K562 (cell line): ENCODE measurements at regions not wholly inside any gene's neighbourhood (a gene's known extent, or its start where the extent isn't known, plus 50 kb on each side); places are given as distances from the start of the nearest gene placed in this dataset.

Experiments
- DMBX1 ChIP-seq: fragments of 250-450 bp; sonication (Bioruptor Pico); IDR thresholded peaks from 2 replicates; pipeline ENCODE4 v1.8.0; 2022; ENCODE audit warnings: inconsistent platforms, mild to moderate bottlenecking, moderate library complexity, borderline replicate concordance
- FOXJ3 ChIP-seq: sonication (generic); formaldehyde crosslinking; IDR thresholded peaks from 2 replicates; pipeline ENCODE4 v1.4.0; 2020; ENCODE audit warnings: mild to moderate bottlenecking, missing genetic modification reagents
- FOXM1 ChIP-seq, 2 experiments: fragments of 450-650 bp in 1 of 2; sonication (generic) in 1 of 2; formaldehyde crosslinking in 1 of 2; IDR thresholded peaks; 2 replicates each; pipeline versions ENCODE4 v1.6.1 to v1.9.0; 2017 to 2022; ENCODE audit warnings: low read depth in 2 of 2, mild to moderate bottlenecking in 2 of 2, missing genetic modification reagents in 1 of 2, moderate library complexity in 1 of 2
- MECOM ChIP-seq: fragments of 250-450 bp; sonication (Bioruptor Pico); IDR thresholded peaks from 2 replicates; pipeline ENCODE4 v1.8.0; 2022; ENCODE audit warnings: inconsistent platforms
- PCBP2 ChIP-seq: fragments of 200-400 bp; formaldehyde crosslinking; IDR thresholded peaks from 2 replicates; pipeline ENCODE4 v1.6.1; 2018; ENCODE audit warnings: low read length, low read depth, mild to moderate bottlenecking, moderate library complexity; ENCODE audit not compliant: poor library complexity, severe bottlenecking
- SIN3A ChIP-seq, 2 experiments: fragments of 150-350 bp in 1 of 2; IDR thresholded peaks; 2 replicates each; pipeline ENCODE4 v1.6.1; 2011 to 2016; ENCODE audit warnings: borderline replicate concordance in 2 of 2, low read depth in 2 of 2, low read length in 2 of 2, mild to moderate bottlenecking in 2 of 2, moderate library complexity in 2 of 2; ENCODE audit not compliant: control insufficient read depth in 1 of 2
- SRF ChIP-seq, 2 experiments: fragments of 250-450, 450-650 bp in 1 of 2; sonication (Bioruptor Pico) in 1 of 2; sonication (generic) in 1 of 2; formaldehyde crosslinking; IDR thresholded peaks; 2 replicates each; pipeline versions ENCODE4 v1.5.0 to v1.5.1; 2020 to 2022; ENCODE audit warnings: mild to moderate bottlenecking in 1 of 2, missing genetic modification reagents in 1 of 2
- ZNF764 ChIP-seq: fragments of 250-450 bp; sonication (Bioruptor Pico); IDR thresholded peaks from 2 replicates; pipeline ENCODE4 v1.4.0; 2020; ENCODE audit warnings: low read depth, mild to moderate bottlenecking, moderate library complexity
- TF ChIP-seq, protein P1 (sequence below): fragments of 250-450 bp; sonication (Bioruptor Pico); IDR thresholded peaks from 2 replicates; pipeline ENCODE4 v1.5.0; 2021; ENCODE audit warnings: mild to moderate bottlenecking, moderate library complexity
- TF ChIP-seq, protein P2 (sequence below): sonication (generic); formaldehyde crosslinking; IDR thresholded peaks from 2 replicates; pipeline ENCODE4 v1.8.0; 2022; ENCODE audit warnings: mild to moderate bottlenecking, missing genetic modification reagents
- TF ChIP-seq, protein P3 (sequence below): fragments of 450-650 bp; formaldehyde crosslinking; IDR thresholded peaks from 2 replicates; pipeline ENCODE4 v1.4.0; 2022; ENCODE audit warnings: mild to moderate bottlenecking, moderate library complexity
- TF ChIP-seq, protein P4 (sequence below), 3 experiments: fragments of 200-800 bp in 1 of 3; fragments of 250-450 bp in 1 of 3; fragments of 450-650 bp in 1 of 3; sonication (Bioruptor Pico) in 1 of 3; sonication (Bioruptor generic) in 1 of 3; formaldehyde crosslinking in 1 of 3; IDR thresholded peaks; 2 replicates each; pipeline versions ENCODE4 v1.6.1 to v1.8.0; 2016 to 2022; ENCODE audit warnings: mild to moderate bottlenecking in 2 of 3, missing genetic modification characterization in 2 of 3, missing compliant biosample characterization in 1 of 3, moderate library complexity in 1 of 3

DNA sequence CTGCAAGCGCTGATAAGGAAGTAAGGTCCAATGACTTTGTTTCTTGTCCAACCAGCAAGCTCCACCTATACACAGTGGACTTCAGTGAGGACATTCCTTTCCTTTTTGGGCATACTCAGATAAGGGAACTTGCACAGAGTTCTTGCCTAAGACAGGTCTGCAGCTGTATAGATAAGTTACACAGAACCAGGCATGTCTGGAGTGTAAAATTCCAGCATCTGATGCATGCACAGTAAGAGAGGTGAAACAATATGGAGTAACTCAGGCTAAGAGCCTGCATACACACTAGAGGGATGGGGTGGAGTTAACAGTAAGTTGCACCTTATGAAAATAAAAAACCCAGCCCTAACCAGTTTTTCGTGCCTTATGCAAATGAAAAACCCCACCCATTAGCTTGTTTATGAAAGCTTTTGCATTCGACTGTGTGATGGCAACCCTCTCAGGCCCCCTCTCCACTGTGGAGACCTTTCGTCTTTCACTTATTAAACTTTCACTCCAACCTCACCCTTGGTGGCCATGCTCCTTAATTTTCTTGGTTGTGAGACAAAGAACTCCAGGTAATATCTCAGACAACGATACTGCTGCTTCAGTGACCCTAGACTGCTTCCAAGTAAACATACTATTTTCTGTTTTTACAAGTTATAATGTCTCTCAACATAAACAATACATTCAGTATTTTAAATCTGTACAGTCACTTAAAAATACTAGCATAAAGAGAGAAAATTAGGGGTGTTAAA is 2859.0 kb upstream of the PCDH20 start (continued):
- peak; percentile 100 for TF ChIP-seq DMBX1
- TF ChIP-seq FOXJ3 (CRISPR knock-in tag), result no peak
- TF ChIP-seq MECOM (CRISPR knock-in tag), result peak; percentile 96
- TF ChIP-seq, protein P1, sequence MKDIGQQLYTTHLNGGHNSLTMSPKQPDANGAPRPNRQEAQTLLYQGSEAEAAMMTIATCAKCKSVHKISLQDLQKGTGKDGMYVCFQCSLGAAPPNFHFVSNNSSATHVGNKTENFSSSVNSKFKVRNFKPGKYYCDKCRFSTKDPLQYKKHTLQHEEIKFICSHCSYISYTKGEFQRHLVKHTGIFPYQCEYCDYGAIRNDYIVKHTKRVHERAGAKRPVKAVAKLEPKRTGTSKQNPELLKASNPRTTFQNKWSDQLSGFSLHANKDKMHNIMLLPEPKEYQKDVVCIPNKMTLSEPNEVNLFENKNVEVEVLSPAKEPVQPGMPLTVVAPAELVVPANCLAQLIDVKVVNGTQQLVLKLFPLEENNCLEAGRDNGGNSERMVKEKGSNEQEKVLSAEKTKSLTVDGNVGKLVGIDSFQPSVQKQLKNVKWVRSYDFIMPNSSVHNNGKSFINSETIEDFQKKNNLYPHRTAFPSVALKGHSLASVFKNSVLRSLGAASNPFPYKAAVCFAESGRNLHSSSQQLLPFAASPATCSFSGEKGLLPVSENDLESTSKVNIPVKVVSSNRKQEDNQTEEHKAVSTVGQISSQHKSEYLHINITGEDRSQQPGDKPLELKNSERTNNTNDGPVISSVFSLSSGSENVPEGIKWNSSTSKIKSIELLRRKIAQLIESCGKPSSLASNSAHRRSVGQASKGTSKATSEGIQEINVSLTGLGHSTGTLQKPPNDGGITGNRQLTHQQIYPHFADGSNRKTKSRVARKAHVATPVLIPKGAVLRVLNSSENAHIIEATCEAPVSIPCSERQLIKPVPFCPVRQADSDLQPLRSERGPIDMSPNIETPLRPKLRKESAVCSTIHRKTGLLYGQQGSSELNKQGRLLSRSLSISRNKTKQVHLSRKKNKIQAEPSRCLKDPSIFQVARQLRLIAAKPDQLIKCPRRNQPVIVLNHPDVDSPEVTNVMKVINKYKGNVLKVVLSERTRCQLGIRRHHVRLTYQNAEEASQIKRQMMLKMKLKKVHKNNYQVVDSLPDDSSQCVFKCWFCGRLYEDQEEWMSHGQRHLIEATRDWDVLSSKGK (CRISPR knock-in tag), result no peak
- peak; percentile 66 to 76; a peak in 2 of 4 replicates for TF ChIP-seq SRF (CRISPR knock-in tag; IDR thresholded peaks at IDR 0.05)
- TF ChIP-seq, protein P2, sequence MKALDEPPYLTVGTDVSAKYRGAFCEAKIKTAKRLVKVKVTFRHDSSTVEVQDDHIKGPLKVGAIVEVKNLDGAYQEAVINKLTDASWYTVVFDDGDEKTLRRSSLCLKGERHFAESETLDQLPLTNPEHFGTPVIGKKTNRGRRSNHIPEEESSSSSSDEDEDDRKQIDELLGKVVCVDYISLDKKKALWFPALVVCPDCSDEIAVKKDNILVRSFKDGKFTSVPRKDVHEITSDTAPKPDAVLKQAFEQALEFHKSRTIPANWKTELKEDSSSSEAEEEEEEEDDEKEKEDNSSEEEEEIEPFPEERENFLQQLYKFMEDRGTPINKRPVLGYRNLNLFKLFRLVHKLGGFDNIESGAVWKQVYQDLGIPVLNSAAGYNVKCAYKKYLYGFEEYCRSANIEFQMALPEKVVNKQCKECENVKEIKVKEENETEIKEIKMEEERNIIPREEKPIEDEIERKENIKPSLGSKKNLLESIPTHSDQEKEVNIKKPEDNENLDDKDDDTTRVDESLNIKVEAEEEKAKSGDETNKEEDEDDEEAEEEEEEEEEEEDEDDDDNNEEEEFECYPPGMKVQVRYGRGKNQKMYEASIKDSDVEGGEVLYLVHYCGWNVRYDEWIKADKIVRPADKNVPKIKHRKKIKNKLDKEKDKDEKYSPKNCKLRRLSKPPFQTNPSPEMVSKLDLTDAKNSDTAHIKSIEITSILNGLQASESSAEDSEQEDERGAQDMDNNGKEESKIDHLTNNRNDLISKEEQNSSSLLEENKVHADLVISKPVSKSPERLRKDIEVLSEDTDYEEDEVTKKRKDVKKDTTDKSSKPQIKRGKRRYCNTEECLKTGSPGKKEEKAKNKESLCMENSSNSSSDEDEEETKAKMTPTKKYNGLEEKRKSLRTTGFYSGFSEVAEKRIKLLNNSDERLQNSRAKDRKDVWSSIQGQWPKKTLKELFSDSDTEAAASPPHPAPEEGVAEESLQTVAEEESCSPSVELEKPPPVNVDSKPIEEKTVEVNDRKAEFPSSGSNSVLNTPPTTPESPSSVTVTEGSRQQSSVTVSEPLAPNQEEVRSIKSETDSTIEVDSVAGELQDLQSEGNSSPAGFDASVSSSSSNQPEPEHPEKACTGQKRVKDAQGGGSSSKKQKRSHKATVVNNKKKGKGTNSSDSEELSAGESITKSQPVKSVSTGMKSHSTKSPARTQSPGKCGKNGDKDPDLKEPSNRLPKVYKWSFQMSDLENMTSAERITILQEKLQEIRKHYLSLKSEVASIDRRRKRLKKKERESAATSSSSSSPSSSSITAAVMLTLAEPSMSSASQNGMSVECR (CRISPR knock-in tag), result no peak
- TF ChIP-seq, protein P3, sequence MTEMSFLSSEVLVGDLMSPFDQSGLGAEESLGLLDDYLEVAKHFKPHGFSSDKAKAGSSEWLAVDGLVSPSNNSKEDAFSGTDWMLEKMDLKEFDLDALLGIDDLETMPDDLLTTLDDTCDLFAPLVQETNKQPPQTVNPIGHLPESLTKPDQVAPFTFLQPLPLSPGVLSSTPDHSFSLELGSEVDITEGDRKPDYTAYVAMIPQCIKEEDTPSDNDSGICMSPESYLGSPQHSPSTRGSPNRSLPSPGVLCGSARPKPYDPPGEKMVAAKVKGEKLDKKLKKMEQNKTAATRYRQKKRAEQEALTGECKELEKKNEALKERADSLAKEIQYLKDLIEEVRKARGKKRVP (CRISPR knock-in tag), result peak; percentile 97
- TF ChIP-seq SIN3A (IDR thresholded peaks at IDR 0.05; ENCODE audit: borderline replicate concordance in 2 of 2, control insufficient read depth in 1 of 2, low read depth in 2 of 2, low read length in 2 of 2), result no peak
- peak; percentile 59; the same call in 1 of the 2 replicates for TF ChIP-seq FOXM1 (IDR thresholded peaks at IDR 0.05; ENCODE audit: low read depth)
- TF ChIP-seq FOXM1 (CRISPR knock-in tag; IDR thresholded peaks at IDR 0.05; ENCODE audit: low read depth), result no peak
- TF ChIP-seq ZNF764 (CRISPR knock-in tag), result peak; percentile 66; the same call in 1 of the 2 replicates
- TF ChIP-seq PCBP2, result no peak
- TF ChIP-seq, protein P4, sequence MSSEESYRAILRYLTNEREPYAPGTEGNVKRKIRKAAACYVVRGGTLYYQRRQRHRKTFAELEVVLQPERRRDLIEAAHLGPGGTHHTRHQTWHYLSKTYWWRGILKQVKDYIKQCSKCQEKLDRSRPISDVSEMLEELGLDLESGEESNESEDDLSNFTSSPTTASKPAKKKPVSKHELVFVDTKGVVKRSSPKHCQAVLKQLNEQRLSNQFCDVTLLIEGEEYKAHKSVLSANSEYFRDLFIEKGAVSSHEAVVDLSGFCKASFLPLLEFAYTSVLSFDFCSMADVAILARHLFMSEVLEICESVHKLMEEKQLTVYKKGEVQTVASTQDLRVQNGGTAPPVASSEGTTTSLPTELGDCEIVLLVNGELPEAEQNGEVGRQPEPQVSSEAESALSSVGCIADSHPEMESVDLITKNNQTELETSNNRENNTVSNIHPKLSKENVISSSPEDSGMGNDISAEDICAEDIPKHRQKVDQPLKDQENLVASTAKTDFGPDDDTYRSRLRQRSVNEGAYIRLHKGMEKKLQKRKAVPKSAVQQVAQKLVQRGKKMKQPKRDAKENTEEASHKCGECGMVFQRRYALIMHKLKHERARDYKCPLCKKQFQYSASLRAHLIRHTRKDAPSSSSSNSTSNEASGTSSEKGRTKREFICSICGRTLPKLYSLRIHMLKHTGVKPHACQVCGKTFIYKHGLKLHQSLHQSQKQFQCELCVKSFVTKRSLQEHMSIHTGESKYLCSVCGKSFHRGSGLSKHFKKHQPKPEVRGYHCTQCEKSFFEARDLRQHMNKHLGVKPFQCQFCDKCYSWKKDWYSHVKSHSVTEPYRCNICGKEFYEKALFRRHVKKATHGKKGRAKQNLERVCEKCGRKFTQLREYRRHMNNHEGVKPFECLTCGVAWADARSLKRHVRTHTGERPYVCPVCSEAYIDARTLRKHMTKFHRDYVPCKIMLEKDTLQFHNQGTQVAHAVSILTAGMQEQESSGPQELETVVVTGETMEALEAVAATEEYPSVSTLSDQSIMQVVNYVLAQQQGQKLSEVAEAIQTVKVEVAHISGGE (CRISPR knock-in tag; IDR thresholded peaks at IDR 0.05), result peak in 1 of 3 experiments; percentile 78; a peak in 2 of 6 replicates
